GM12878 (cell line): ENCODE measurements at regions not wholly inside any gene's neighbourhood (a gene's known extent, or its start where the extent isn't known, plus 50 kb on each side); places are given as distances from the start of the nearest gene placed in this dataset.

Experiments used
- ATAC-seq: fragments of 200-7000 bp; cut with Tn5 transposase; 3 replicates; pipeline ENCODE4 v1.9.1; 2020; ENCODE audit warnings: mild to moderate bottlenecking, moderate library complexity
- BruUV-seq: library from RNA; stranded (reverse); fragments of 400-500 nt; replicated peaks from 2 replicates; lab custom pipeline; 2021; lab: Mats Ljungman, UMichigan
- CTCF ChIA-PET: fragments of 300-600 bp; sonication (Branson Sonifier 250); formaldehyde crosslinking; extraction: SDS; loops from one replicate; lab custom pipeline; 2021; ENCODE audit warnings: inconsistent platforms; lab: Yijun Ruan, JAX
- POLR2A ChIA-PET: fragments of 350-600 bp; formaldehyde crosslinking; extraction: SDS; loops from one replicate; lab custom pipeline; 2021; ENCODE audit warnings: inconsistent platforms; lab: Charles Lee
- RAD21 ChIA-PET: fragments of 300-600 bp; sonication (Branson Sonifier 250); formaldehyde crosslinking; loops from one replicate; lab custom pipeline; 2023; ENCODE audit warnings: antibody characterized with exemption; ENCODE audit not compliant: unreplicated experiment; lab: Charles Lee
- SMC1A ChIA-PET: fragments of 300-600 bp; sonication (Branson Sonifier 250); formaldehyde crosslinking; loops from one replicate; lab custom pipeline; 2023; ENCODE audit not compliant: unreplicated experiment, uncharacterized antibody; lab: Charles Lee
- DNase-seq: peaks from one replicate; pipeline ENCODE4 v3.0.0-alpha.2; 2011; ENCODE audit warnings: low read depth, low spot score
- FAIRE-seq: peaks from 3 replicates; lab custom pipeline; 2011; peaks lifted over from hg19 to GRCh38; lab: Jason Lieb, UNC
- H2AFZ ChIP-seq: 2 replicates; pipeline ENCODE4 v1.6.0; 2011; ENCODE audit warnings: low read depth, low read length, control low read depth; ENCODE audit not compliant: control insufficient read depth
- H3K27ac ChIP-seq: 2 replicates; pipeline ENCODE4 v1.5.1; 2011; ENCODE audit warnings: control low read depth; ENCODE audit not compliant: control insufficient read depth, insufficient read depth
- H3K27me3 ChIP-seq, 2 experiments: replicated peaks in 1 of 2; 2 replicates each; pipeline versions ENCODE4 v1.6.0 to v1.6.1; 2011; ENCODE audit warnings: low read length in 1 of 2; ENCODE audit not compliant: control insufficient read depth in 2 of 2, insufficient read depth in 2 of 2
- H3K36me3 ChIP-seq, 2 experiments: 2 replicates each; pipeline ENCODE4 v1.5.1; 2011; ENCODE audit warnings: low read length in 1 of 2; ENCODE audit not compliant: control insufficient read depth in 2 of 2, insufficient read depth in 2 of 2
- H3K4me1 ChIP-seq: 2 replicates; pipeline ENCODE4 v1.6.1; 2011; ENCODE audit warnings: mild to moderate bottlenecking, low read length, moderate library complexity, mixed read lengths; ENCODE audit not compliant: control insufficient read depth, insufficient read depth
- H3K4me2 ChIP-seq: 2 replicates; pipeline ENCODE4 v1.6.0; 2011; ENCODE audit warnings: control low read depth; ENCODE audit not compliant: control insufficient read depth, insufficient read depth
- H3K4me3 ChIP-seq: fragments of 200-600 bp; sonication (generic); 2 replicates; pipeline ENCODE4 v1.5.1; 2016
- H3K79me2 ChIP-seq: 2 replicates; pipeline ENCODE4 v1.6.0; 2011; ENCODE audit warnings: low read length; ENCODE audit not compliant: control insufficient read depth, insufficient read depth
- H3K9ac ChIP-seq: 2 replicates; pipeline ENCODE4 v1.8.0; 2011; ENCODE audit warnings: low read length, control low read depth, mixed read lengths; ENCODE audit not compliant: control insufficient read depth, insufficient read depth
- H3K9me3 ChIP-seq: replicated peaks from 3 replicates; pipeline ENCODE4 v1.5.1; 2011; ENCODE audit warnings: mild to moderate bottlenecking, low read length; ENCODE audit not compliant: control insufficient read depth, insufficient read depth
- H4K20me1 ChIP-seq: 2 replicates; pipeline ENCODE4 v1.6.0; 2011; ENCODE audit not compliant: control insufficient read depth, insufficient read depth
- CBX5 ChIP-seq: sonication (generic); IDR thresholded peaks from 2 replicates; pipeline ENCODE4 v1.6.1; 2016; ENCODE audit warnings: low read depth, moderate library complexity, mild to moderate bottlenecking, inconsistent platforms
- MAX ChIP-seq: IDR thresholded peaks from 2 replicates; pipeline ENCODE4 v1.6.1; 2012; ENCODE audit warnings: low read depth, low read length, improper control_type of control experiment
- PAX5 ChIP-seq: IDR thresholded peaks from 2 replicates; pipeline ENCODE4 v1.6.1; 2011; ENCODE audit warnings: low read depth, low read length, borderline replicate concordance
- RAD21 ChIP-seq: IDR thresholded peaks from 2 replicates; pipeline ENCODE4 v1.6.1; 2011; ENCODE audit warnings: mild to moderate bottlenecking, low read depth, low read length, moderate library complexity; ENCODE audit not compliant: insufficient read depth
- SP1 ChIP-seq: IDR thresholded peaks from one replicate; pipeline ENCODE4 v1.6.1; 2011; ENCODE audit warnings: low read depth, low read length
- SUZ12 ChIP-seq: fragments of 200-600 bp; sonication (generic); IDR thresholded peaks from one replicate; pipeline ENCODE4 v1.6.1; 2018; ENCODE audit warnings: antibody characterized with exemption, mild to moderate bottlenecking; ENCODE audit not compliant: unreplicated experiment
- TCF7 ChIP-seq: IDR thresholded peaks from 2 replicates; pipeline ENCODE4 v1.6.1; 2014; ENCODE audit warnings: antibody characterized with exemption, borderline replicate concordance
- ZBTB33 ChIP-seq: fragments of 450-650 bp; IDR thresholded peaks from 2 replicates; pipeline ENCODE4 v1.6.1; 2017; ENCODE audit warnings: mild to moderate bottlenecking
- WGBS: methylation state at CpG from one replicate; pipeline ENCODE4 v1.1.6; 2016; ENCODE audit warnings: low lambda C conversion rate; ENCODE audit not compliant: insufficient replicate concordance, insufficient coverage; ENCODE audit errors: missing lambda C conversion rate; 5-methylcytosine and 5-hydroxymethylcytosine counted together
- in situ Hi-C: fragments of 300-500 bp; cut with MboI; formaldehyde crosslinking; loops from 9 replicates; pipeline ENCODE4 v1.14.3; 2018; ENCODE audit warnings: mixed read lengths
- intact Hi-C: fragments of 100-400 bp; cut with micrococcal nuclease; formaldehyde crosslinking; loops from one replicate; pipeline ENCODE4 v1.14.2; 2022; ENCODE audit not compliant: unreplicated experiment

GRCh38 chr15:49760749-49761148 lies 139.9 kb downstream of the DTWD1 start:
- intact Hi-C loops (no loop called here), in situ Hi-C loops (no loop called here)
- Histone ChIP-seq H3K4me3 (no peak overlapping the region), H3K27ac (no peak overlapping the region), H3K4me2 (no peak overlapping the region), H3K9me3 (no peaks in the 10 kb centered on the region), H2AFZ (no peak overlapping the region), H3K4me1 (no peaks in the 10 kb centered on the region), H3K27me3 (no peaks in the 10 kb centered on the region), H3K36me3 (no peaks in the 10 kb centered on the region), H4K20me1 (no peaks in the 10 kb centered on the region), H3K79me2 (no peaks in the 10 kb centered on the region), H3K9ac (no peak overlapping the region)
- DNase-seq (no peak), ATAC-seq (no peak), FAIRE-seq (no peak)
- no TSS peak for BruUV-seq
- ChIA-PET CTCF (no interaction called here), SMC1A (no interaction called here), POLR2A (no interaction called here), RAD21 (no interaction called here)
- TF ChIP-seq CBX5 = no peak
- no peak for TF ChIP-seq SP1
- no peak for TF ChIP-seq PAX5
- TF ChIP-seq RAD21 = no peak
- no peak for TF ChIP-seq MAX
- no peak for TF ChIP-seq SUZ12
- TF ChIP-seq ZBTB33 = no peak
- TF ChIP-seq TCF7 = no peak
- 0% methylated on average over 1 of the region's 1 CpG for WGBS
